GM21528 (cell line): ENCODE measurements at regions not wholly inside any gene's neighbourhood (a gene's known extent, or its start where the extent isn't known, plus 50 kb on each side); places are given as distances from the start of the nearest gene placed in this dataset.
"Not testable (repeated sequence)": the region's sequence is repeated elsewhere in the genome, so short reads cannot be mapped to it uniquely, and the experiment has no call there.

Experiments
- ATAC-seq: cut with Tn5 transposase; IDR thresholded peaks from one replicate; pipeline ENCODE4 v1.9.1; 2021; ENCODE audit warnings: mild to moderate bottlenecking, moderate library complexity; ENCODE audit not compliant: unreplicated experiment, low FRiP score

DNA sequence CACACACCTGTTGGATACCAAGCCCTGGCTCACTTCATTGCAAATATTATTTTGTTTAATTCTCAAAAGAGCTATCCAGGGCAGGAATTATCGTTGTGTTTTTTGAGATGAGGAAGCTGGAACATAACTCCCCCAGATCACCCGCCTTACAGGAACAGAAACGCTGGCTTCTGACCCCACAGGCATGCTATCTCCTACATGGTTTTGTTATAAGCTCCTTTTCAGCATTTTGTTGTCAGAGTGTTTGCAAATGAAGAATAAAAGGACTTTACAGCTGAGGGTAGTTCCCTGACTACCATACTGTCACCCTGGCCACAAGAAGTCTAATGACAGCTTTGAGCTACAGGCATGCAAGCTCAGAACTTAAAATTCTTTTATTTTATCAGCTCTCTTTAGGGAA is 62.0 kb upstream of the MRPS9 start:
- ATAC-seq = no peak

DNA sequence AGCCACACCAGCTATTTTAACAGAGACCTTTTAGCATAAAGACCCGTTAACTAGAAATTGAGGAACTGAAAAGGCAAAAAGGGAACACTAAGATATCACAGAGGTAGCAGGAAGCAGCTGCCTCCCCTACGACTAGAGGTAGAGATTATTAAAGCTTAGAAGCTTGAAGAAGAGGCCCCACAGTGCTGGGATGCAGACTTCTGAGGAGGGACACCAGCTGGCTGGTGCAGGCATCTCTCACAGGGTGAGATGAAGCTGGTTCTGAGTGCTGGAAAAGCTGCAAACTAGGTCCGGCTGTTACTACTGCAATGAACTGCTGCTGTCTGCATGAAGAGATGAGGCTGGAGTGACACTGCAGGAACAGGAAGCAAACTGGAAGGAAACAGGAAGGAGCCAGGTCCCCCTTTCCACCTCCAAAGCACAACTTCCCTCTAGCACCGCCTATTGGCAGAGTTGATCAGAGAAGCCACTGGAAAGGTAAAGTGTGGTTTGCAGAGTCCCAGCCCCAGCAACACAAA is 61.2 kb upstream of the MRPS9 start:
- peak; percentile 96 for ATAC-seq

DNA sequence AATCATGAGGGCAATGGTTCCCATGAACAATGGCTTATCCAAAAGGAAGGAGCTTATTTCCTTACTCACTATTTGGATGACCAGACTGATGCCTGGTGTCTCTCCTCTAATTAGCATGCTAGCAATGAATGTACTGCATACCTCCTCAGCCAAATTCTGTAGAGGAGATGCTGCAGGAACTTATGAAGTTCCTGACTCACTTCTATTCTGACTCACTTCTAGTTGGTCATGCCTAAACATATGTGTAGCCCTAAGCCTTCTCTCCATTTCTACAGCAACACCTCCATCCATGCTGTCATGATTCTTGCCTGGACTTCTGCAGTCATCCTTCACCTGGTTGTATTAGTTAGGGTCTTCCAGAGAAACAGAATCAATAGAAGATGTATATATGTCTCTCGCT is 59.9 kb upstream of the MRPS9 start:
- ATAC-seq = no peak

DNA sequence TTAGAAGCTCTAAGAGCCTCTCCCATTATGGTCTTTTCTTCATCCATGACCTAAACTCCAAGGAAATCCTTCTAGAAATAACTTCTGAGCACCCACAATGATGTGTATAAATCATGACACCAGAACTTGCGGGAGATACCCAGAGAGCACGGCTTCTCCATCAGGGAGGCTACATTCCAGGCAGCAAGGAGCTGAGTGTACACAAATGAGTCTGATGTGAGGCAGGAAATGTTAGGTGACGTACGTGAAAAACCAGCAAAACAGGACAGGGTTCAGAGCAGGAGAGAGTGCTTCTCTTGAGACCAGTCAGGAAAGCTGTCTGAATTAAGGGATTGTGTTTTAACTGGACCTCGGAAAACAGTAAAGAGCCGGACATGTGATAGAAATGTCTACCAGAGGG is 58.1 kb upstream of the MRPS9 start:
- not testable (repeated sequence) for ATAC-seq

DNA sequence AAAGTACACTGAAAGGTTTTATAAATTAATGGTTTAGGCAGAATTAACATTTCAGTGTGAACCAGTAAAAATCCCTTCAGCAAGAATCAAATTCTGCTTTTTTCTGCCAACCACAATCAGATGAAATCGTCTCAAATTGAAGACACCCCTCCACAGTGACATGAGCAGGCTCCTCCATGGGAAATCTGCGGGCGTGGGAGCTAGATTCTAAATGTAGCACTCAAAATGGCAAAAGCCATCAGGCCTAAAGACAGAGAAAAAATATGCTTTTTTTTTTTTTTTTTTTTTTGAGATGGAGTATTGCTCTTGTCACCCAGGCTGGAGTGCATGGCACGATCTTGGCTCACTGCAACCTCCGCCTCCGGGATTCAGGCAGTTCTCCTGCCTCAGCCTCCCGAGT is 55.8 kb upstream of the MRPS9 start:
- ATAC-seq = no peak
